ENCODE measurements at regions not wholly inside any gene's neighbourhood (a gene's known extent, or its start where the extent isn't known, plus 50 kb on each side); places are given as distances from the start of the nearest gene placed in this dataset.

- no peak for TF ChIP-seq ZNF274 (IDR thresholded peaks at IDR 0.05; ENCODE audit: low read depth, low read length)
- no peak for TF ChIP-seq YY1 (IDR thresholded peaks at IDR 0.05; ENCODE audit: insufficient read depth, insufficient read length)
- no peak for TF ChIP-seq SUZ12 (IDR thresholded peaks at IDR 0.05; ENCODE audit: extremely low read depth, insufficient read depth, insufficient read length)
Observed at GRCh38 chr7:21191321-21192073, 236.4 kb upstream of the SP4 start.
